ENCODE measurements at regions not wholly inside any gene's neighbourhood (a gene's known extent, or its start where the extent isn't known, plus 50 kb on each side); places are given as distances from the start of the nearest gene placed in this dataset.
A peak's percentile ranks its signal among the peaks of the same experiment; 100 is the strongest.
"Not testable (repeated sequence)": the region's sequence is repeated elsewhere in the genome, so short reads cannot be mapped to it uniquely, and the experiment has no call there.

DNA sequence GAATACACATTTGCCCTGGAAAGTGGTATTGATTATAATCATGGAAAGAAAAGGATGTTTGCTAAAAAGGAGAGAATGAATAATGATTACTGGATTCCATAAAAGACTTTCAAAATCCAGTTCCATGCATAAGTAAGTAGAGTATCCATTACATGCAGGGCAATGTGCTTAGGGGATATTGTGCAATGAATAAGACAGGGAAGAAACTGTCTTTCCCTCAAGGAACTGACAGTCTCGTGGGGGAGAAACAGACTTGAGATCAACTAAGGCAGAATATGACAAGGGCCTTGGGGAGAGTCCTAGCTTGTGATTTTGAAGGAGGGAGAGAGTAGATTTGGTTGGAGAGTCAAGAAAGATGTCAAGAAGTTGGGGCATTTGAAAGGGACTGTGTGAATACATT is 130.6 kb downstream of the SPP2 start:
- no peak for DNase-seq

DNA sequence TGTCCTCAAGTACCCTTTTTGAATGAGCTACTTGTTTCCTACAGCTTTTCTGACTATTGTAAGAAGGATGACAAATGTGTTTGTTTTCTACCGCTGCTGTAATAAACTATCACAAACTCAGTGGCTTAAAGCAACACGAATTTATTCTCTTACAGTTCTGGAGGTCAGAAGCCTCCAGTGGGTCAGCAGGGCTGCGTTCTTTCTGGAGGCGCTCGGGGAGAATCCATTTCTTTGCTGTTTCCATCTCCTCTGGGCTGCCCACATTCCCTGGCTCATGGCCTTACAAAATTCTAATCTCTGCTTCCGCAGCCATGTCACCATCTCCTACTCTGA is 128.5 kb downstream of the SPP2 start:
- DNase-seq, result peak in 1 of 3 experiments; percentile 2

DNA sequence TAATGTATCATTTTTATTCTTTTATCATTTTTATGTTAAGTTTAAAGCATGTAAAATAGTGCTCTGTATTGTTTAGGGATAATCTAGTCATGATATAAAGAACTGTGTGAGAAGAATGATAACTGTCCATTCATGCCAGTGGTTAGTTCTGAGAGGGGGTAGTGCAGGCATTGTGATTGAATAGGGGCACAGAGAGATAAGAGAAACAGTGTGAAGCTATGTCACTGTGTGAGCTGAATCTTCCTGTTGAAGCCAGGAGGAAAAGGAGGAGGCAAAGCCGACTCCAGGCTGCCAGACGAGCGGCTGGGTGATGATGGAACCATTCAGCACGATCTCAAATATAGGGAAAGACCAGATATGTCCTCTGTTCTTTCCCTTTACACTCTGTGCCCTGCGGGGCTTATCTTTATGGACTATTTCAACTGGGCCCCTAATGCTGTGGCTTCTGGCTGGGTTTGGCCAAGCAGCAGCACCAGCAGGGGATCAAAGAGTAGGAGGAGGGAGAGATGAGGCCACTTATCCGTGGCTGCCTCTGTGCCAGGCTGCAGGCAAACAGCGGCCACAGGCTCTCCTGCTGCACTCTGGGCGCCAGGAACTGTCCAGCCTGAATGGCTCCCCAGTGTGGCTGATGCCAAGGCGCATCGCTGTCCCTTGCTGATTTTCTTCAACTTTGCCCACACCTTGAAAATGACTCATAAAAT is 128.0 kb downstream of the SPP2 start:
- DNase-seq, result peak in 2 of 3 experiments; percentile 13 to 37

DNA sequence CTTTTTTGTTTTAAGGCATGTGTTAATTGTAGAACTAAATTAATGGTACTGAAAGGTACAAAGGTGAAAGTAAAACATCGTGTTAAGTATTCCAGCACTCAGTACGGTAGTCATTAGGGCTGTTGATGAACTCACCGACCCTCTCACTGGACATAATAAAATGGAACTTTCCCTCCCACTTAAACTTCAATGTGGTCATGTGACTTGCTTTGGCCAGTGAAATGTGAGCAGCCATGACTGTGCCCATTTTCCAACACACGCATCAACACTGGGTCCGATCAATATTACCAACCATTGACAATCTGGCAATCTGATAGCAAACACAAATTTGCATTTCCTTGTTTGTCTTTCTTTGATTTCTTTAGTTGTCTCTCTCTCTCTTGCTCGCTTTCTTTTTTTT is 125.1 kb downstream of the SPP2 start:
- DNase-seq, result no peak

DNA sequence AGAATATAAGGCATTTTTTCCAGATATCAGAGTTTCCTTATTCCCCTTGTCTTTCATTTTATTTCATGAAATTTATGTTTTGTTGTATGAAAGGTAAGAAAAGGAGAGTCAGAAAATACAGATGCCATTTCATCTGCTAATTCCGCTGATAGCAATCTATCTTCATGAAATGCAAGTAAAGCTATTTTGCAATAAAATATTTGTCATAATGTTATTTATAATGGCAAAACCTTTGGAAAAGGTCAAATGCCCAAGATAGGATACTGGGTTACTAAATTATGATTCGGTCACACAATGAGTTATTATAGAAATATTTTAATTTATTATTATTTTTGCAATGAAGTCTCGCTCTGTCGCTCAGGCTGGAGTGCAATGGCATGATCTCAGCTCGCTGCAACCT is 124.2 kb downstream of the SPP2 start:
- DNase-seq, result no peak

DNA sequence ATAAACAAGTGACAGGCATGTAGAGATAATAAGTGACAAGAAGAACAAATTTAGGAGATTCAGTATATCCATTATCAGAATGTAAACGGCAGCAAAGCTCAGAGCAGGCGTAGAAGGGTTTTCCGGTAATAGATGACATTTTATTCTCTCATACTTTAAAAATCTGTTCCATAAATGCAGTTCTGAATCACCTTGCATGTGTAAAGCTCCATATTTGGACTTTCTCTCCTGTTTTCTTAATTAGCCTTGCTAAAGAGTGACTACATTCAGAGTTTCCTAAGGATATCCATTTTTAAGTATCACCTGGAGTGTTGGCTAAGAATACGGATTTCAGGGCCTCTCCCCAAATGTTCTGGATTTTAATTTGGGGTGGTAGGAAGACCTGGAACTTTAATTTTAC is 122.0 kb downstream of the SPP2 start:
- DNase-seq, result no peak

DNA sequence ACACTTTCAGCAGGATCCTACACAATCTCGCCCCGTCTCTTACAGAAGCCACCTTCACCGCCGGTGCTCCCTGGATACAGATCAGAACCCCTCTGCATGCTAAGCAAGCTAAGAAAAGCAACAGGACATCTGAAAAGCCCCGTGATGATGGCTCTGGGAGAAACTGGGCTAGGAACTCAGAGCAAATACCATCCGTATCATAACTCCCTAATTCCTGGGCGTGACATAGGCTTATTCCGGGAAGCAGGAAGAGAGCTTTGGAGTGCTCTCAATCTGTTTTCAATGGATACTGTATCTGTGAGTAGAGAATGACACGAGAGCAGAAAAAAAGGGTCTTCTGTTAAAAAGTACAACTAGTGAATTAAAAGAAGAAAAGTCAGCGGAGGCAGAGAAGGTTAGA is 121.6 kb downstream of the SPP2 start:
- no peak for DNase-seq

- DNase-seq, result no peak
These were observed 121.2 kb downstream of the SPP2 start for GRCh38 chr2:234171666-234172065.

GRCh38 chr2:234169674-234170073 is 119.2 kb downstream of the SPP2 start:
- no peak for DNase-seq

DNA sequence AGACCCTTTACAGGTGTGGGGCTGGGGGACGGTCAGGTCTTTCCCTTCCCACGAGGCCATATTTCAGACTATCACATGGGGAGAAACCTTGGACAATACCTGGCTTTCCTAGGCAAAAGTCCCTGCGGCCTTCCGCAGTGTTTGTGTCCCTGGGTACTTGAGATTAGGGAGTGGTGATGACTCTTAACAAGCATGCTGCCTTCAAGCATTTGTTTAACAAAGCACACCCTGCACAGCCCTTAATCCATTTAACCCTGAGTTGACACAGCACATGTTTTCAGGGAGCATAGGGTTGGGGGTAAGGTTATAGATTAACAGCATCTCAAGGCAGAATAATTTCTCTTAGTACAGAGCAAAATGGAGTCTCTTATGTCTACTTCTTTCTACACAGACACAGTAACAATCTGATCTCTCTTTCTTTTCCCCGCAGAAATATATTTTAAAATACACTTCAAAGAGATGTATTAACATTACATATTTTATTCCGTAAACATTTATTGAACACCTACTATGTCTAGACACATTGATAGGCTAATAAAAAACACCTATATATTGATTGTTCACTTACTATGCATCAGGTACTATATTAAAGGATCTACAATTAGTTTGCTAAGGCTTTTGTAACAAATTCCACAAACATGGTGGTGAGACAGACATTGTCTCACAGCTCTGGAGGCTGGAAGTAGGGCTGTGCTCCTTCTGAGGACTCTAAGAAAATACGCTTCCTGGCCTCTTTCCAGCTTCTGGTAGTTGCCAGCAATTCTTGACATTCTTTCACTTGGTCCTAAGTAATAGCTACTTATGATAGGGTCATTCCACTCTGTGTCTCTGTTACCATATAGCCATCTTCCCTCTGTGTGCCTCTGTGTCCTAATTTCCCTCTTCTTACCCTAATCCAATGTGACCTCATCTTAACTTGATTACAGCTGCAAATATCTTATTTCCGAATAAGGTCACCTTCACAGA is 118.4 kb downstream of the SPP2 start:
- not testable (repeated sequence) for DNase-seq

DNA sequence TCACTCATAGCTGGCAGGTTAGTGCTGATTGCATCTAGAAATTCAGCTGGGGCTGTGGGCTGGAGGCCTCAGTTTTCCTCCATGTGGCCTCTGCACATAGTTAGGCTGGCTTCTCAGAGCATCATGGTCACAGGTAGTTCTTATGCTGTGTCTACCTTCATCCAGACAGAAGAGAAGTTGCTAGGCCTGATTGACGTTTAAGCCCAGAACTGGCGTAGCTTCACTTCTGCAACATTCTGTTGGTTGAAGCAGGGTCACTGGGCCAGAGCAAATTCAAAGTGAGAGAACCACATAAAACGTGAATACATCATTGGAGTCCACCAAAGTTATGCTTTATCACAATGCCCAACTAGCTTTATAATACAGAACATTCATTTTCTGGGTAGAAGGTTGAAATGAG is 116.0 kb downstream of the SPP2 start:
- DNase-seq, result no peak

DNA sequence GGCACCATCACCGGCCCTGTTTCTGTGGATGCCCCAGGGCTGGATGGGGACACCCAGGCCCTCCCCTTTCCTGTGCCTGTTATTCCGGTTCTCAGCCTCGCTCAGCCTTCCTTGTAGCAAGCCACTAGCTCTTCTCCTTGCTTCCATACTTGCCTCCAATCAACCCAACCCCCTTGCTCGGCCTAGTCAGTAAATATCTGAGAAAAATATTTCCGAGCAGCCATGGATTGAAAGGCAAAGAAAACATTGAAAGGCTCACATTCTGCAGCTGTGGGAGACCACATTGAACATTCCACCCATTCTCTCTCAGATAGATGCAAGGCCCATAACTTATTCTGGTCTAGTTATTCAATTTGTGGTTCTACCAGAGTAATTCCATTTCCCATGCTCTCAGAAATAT is 114.9 kb downstream of the SPP2 start:
- no peak for DNase-seq

DNA sequence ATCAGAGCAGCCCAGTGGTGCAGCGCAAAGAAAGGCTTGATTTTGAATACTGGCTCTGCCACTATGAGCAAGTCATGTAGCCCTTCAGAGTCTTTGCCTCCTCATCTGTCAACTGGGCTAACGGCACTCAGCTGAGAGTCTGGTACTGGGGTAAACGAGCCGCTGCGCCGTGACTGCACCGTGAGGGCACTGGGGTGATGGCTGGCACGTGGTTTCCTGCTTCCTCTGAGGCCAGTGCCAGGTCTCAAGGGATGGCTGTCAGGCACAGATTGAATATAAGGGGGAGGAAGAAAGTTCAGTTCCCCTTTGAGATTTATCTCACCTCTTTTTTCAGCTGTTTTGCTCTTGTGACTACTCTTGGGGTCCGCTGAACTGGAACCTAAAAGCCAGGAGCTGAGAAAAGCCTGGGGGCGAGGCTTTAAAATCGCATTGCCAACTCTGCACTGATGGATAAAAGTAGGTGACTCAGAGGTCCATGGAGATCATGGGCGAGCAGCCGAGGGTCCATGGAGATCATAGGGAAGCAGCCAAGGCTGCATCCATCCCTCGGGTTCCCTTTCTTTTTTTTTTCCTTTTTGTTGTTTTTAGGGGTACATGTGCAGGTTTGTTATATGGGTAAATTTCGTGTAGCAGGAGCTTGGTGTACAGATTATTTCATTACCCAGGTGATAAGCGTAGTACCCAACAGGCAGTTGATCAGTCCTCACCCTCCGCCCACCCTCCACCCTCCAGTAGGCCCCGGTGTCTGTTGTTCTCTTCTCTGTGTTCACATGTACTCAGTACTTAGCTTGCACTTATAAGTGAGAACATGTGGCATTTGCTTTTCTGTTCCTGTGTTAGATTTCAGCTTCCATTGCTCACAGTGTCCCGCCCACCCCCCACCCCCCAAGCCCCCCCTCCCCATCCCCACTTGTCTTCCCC is 114.3 kb downstream of the SPP2 start:
- no peak for DNase-seq

- no peak for DNase-seq
These were observed 113.1 kb downstream of the SPP2 start for GRCh38 chr2:234163510-234164045.

DNA sequence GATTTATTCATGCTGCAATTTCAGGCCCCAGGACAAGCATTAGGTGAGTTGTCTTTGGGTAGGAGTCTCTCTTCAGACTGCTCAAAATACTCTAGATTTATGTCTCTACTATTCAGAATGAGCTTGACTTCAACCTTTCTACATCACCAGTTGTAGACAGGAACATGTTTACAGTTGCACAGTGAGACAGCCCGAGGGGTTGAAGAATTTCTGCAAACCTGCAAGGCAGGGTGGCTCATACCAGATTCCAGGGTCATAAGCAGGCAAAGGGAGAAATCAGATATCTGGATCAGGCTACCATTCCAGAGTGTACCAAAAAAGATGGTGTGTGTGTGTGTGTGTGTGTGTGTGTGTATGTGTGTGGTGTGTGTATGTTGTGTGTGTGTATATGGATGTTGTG is 112.4 kb downstream of the SPP2 start:
- DNase-seq, result peak in 1 of 3 experiments; percentile 34

DNA sequence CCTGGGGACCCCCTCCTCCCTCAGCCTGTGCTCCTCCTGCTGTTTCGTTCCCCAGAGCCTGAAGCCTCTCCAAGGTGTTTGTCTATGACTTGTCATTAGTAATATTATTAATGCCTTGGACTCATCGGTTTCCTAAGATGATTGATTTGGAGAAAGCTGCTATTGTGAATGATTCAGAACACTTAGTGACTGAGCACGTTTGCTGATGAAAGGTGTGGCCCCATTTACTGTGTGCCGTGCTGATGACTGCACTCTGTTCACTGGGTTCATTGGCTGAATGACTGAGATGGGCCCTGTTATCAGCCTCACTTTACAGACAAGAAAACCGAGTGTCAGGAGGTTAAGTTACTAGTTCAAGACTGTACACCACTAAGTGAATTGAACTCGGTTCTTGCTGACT is 111.4 kb downstream of the SPP2 start:
- DNase-seq, result no peak

DNA sequence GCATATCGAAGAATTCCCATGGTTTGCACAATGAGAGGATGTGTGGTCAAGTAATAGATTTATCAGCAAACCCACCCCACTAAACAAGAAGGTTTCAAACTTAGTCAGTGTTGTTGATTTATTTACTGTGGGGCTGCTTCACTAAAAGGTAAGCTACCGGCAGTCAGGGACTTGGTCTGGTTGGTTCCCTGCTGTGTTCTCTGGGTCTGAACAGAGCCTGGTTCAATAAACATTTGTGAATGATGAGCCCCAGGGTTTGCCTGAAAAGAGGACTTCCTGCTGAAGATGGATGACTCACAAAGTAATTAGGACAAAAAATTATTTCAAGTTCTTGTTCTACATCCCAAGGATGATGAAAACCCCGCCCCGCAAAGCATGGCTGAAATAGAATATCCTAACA is 108.3 kb downstream of the SPP2 start:
- DNase-seq, result peak in 1 of 3 experiments; percentile 7

DNA sequence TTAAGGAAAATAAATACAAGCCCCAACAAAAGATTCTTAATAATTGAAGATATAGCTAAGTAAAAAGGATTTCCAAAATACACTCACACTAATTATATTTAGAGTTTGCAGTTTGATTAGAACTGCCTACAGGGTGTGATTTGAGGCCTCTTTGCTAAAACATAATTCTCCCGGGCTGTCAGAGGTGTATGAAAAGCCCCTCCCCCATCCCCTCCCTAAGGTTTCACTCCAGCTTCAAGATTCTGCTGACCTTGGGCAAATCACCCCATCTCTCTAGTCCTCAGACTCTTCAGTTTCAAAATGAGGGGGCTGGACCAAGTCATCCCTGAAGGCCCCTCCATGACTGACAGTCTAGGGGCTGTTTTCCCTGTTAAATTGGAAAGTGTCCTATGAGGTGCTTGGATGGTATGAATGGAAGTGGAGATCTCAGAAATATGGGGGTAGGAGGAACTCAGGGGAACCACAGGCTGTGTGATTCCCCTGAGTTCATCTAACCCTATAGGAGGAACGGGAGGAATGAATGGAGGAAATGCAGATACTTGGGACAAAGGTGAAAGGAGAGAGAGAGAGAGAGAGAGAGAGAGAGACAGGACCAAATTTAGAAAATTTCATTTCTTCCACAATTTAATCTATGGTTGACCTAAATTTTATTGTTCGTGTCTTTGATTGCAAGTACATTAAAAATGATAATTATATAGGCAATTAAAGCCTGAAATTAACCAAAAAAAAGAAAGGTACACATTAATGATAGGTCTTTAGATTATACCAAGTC is 107.5 kb downstream of the SPP2 start:
- DNase-seq, result peak in 1 of 3 experiments; percentile 15

- peak in 1 of 3 experiments; percentile 56 for DNase-seq
These were observed 105.8 kb downstream of the SPP2 start for GRCh38 chr2:234156326-234156725.

DNA sequence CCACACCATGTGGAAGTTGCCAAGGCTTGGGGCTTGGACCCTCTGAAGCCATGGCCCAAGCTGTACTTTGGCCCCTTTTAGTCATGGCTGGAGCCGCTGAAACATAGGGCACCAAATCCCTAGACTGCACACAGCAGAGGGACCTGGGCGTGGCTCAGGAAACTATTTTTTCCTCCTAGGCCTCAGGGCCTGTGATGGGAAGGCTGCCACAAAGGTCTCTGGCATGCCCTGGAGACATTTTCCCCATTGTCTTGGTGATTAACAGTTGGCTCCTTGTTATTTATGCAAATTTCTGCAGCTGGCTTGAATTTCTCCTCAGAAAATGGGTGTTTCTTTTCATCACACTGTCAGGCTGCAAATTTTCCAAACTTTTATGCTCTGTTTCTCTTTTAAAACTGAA is 102.3 kb downstream of the SPP2 start:
- DNase-seq, result not testable (repeated sequence)

DNA sequence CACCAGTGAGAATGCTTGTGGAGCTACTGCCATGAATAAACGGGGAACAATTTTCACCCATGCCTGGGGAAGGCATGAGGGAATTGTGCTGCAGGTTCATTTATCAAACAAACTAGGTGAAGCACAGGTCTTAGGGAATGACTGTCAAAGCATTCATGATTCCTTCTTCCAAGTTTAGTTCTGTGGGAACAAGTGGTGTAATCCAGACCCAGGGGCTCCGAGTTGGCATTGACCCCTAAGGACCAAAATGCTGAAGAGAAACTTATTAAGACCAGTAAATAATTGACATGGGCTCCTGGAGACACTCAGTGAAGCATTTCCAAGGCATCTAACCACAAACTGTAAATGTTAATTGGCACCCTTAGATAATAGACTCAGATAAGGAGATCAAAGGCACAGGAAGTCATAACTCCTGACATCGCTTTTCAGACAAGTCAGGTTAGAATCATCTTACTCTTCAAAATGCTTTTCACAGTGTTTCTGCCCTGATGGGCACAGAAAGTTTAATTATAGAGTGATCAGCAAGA is 96.9 kb downstream of the SPP2 start:
- DNase-seq, result peak in 2 of 3 experiments; percentile 56 to 77
